H1 (cell line): ENCODE measurements at regions not wholly inside any gene's neighbourhood (a gene's known extent, or its start where the extent isn't known, plus 50 kb on each side); places are given as distances from the start of the nearest gene placed in this dataset.

Experiments
- CTCF ChIA-PET: fragments of 300-600 bp; sonication (Branson Sonifier 250); formaldehyde crosslinking; loops from one replicate; lab custom pipeline; 2021; ENCODE audit not compliant: partially characterized antibody; lab: Charles Lee
- POLR2A ChIA-PET: fragments of 300-600 bp; sonication (Branson Sonifier 250); formaldehyde crosslinking; loops from one replicate; lab custom pipeline; 2021; ENCODE audit warnings: inconsistent platforms; ENCODE audit not compliant: partially characterized antibody; lab: Charles Lee
- DNase-seq, 2 experiments: peaks; one replicate each; pipeline versions ENCODE4 v3.0.0 to v3.0.0-alpha.2; 2010 to 2022; ENCODE audit warnings: low spot score in 2 of 2, low read depth in 1 of 2, mixed read lengths in 1 of 2
- FAIRE-seq: peaks from 2 replicates; lab custom pipeline; 2011; peaks lifted over from hg19 to GRCh38; lab: Jason Lieb, UNC
- H2AFZ ChIP-seq: 2 replicates; pipeline ENCODE4 v1.8.1; 2012; ENCODE audit warnings: low read length, inconsistent platforms
- H2AK5ac ChIP-seq: 2 replicates; pipeline ENCODE4 v1.6.1; 2013; ENCODE audit warnings: low read depth, low read length
- H2BK120ac ChIP-seq: replicated peaks from 2 replicates; pipeline ENCODE3; 2013; ENCODE audit warnings: low read depth, low read length, inconsistent platforms
- H2BK12ac ChIP-seq: 2 replicates; pipeline ENCODE4 v1.6.1; 2013; ENCODE audit warnings: low read depth, low read length
- H2BK15ac ChIP-seq: 2 replicates; pipeline ENCODE4 v1.6.1; 2013; ENCODE audit warnings: low read length
- H2BK20ac ChIP-seq: 2 replicates; pipeline ENCODE4 v1.6.1; 2013; ENCODE audit warnings: low read length
- H2BK5ac ChIP-seq: 2 replicates; pipeline ENCODE4 v1.6.1; 2013; ENCODE audit warnings: low read depth, low read length
- H3K14ac ChIP-seq: 2 replicates; pipeline ENCODE4 v1.6.1; 2013; ENCODE audit warnings: inconsistent platforms; ENCODE audit not compliant: insufficient read length
- H3K18ac ChIP-seq: 2 replicates; pipeline ENCODE4 v1.6.1; 2013; ENCODE audit warnings: low read length; ENCODE audit errors: extremely low read depth
- H3K23ac ChIP-seq: 2 replicates; pipeline ENCODE4 v1.6.1; 2013; ENCODE audit warnings: inconsistent platforms; ENCODE audit not compliant: insufficient read length
- H3K23me2 ChIP-seq: 2 replicates; pipeline ENCODE4 v1.6.1; 2013; ENCODE audit warnings: low read depth, low read length
- H3K27ac ChIP-seq: 2 replicates; pipeline ENCODE4 v1.6.1; 2011; ENCODE audit warnings: low read depth, low read length, inconsistent platforms
- H3K27me3 ChIP-seq, 4 experiments: replicated peaks in 1 of 4; 1 replicate in 1 of 4; 2 replicates in 3 of 4; pipeline versions ENCODE4 v1.6.1 to v1.8.1; 2011 to 2013; ENCODE audit warnings: low read length in 3 of 4, mild to moderate bottlenecking in 3 of 4, inconsistent platforms in 2 of 4, mixed read lengths in 2 of 4, moderate library complexity in 1 of 4; ENCODE audit not compliant: control insufficient read depth in 3 of 4, insufficient read depth in 3 of 4; ENCODE audit errors: extremely low read depth in 1 of 4
- H3K36me3 ChIP-seq, 4 experiments: 2 replicates each; pipeline versions ENCODE4 v1.6.1 to v1.8.1; 2011 to 2013; ENCODE audit warnings: mild to moderate bottlenecking in 4 of 4, low read length in 3 of 4, moderate library complexity in 2 of 4, control low read depth in 1 of 4, inconsistent platforms in 1 of 4; ENCODE audit not compliant: insufficient read depth in 4 of 4, control insufficient read depth in 2 of 4
- H3K4ac ChIP-seq: replicated peaks from 2 replicates; pipeline ENCODE3; 2013; ENCODE audit warnings: low read length, low read depth, mixed read lengths, inconsistent platforms; ENCODE audit not compliant: insufficient read length
- H3K4me1 ChIP-seq, 4 experiments: replicated peaks in 1 of 4; 1 replicate in 1 of 4; 2 replicates in 3 of 4; pipeline versions ENCODE4 v1.6.1 to v1.8.1; 2011 to 2013; ENCODE audit warnings: low read length in 3 of 4, inconsistent platforms in 2 of 4, mixed read lengths in 1 of 4; ENCODE audit not compliant: insufficient read depth in 4 of 4, control insufficient read depth in 3 of 4
- H3K4me2 ChIP-seq, 2 experiments: 2 replicates each; pipeline versions ENCODE4 v1.6.1 to v1.8.1; 2011 to 2013; ENCODE audit warnings: low read depth in 2 of 2, low read length in 2 of 2, control low read depth in 1 of 2, inconsistent platforms in 1 of 2, mild to moderate bottlenecking in 1 of 2; ENCODE audit not compliant: insufficient read depth in 1 of 2
- H3K4me3 ChIP-seq, 4 experiments: fragments of 200-600, 300-600 bp in 1 of 4; sonication (generic), shearing (Covaris generic), sonication (Bioruptor Twin) in 1 of 4; 2 replicates each; pipeline versions ENCODE4 v1.5.1 to v1.8.1; 2011 to 2016; ENCODE audit warnings: low read length in 4 of 4, low read depth in 3 of 4, control low read depth in 2 of 4, inconsistent platforms in 2 of 4, mild to moderate bottlenecking in 2 of 4, mixed read lengths in 1 of 4, moderate library complexity in 1 of 4; ENCODE audit not compliant: insufficient read depth in 2 of 4; ENCODE audit errors: extremely low read depth in 1 of 4
- H3K56ac ChIP-seq: replicated peaks from 2 replicates; pipeline ENCODE3; 2013; ENCODE audit warnings: low read depth, mild to moderate bottlenecking, mixed read lengths, low read length, inconsistent platforms; ENCODE audit not compliant: insufficient read length
- H3K79me1 ChIP-seq: 2 replicates; pipeline ENCODE4 v1.6.1; 2013; ENCODE audit warnings: low read depth, low read length, control low read depth
- H3K79me2 ChIP-seq, 2 experiments: 2 replicates each; pipeline versions ENCODE4 v1.6.1 to v1.8.1; 2012 to 2013; ENCODE audit warnings: low read length in 2 of 2, mild to moderate bottlenecking in 2 of 2, inconsistent platforms in 1 of 2; ENCODE audit not compliant: insufficient read depth in 2 of 2, control insufficient read depth in 1 of 2
- H3K9ac ChIP-seq, 4 experiments: replicated peaks in 1 of 4; 1 replicate in 1 of 4; 2 replicates in 3 of 4; pipeline versions ENCODE4 v1.6.1 to v1.8.1; 2011 to 2013; ENCODE audit warnings: low read depth in 3 of 4, low read length in 3 of 4, control low read depth in 2 of 4, mild to moderate bottlenecking in 2 of 4, moderate library complexity in 2 of 4, inconsistent platforms in 1 of 4; ENCODE audit errors: extremely low read depth in 1 of 4
- H3K9me3 ChIP-seq, 2 experiments: 2 replicates each; pipeline versions ENCODE4 v1.6.1 to v1.8.1; 2012 to 2013; ENCODE audit warnings: mild to moderate bottlenecking in 2 of 2, moderate library complexity in 2 of 2, control low read depth in 1 of 2, inconsistent platforms in 1 of 2, low read depth in 1 of 2, low read length in 1 of 2, mixed read lengths in 1 of 2; ENCODE audit not compliant: insufficient read depth in 2 of 2
- H4K20me1 ChIP-seq, 2 experiments: replicated peaks in 1 of 2; 2 replicates each; pipeline versions ENCODE3 to v1.8.1; 2011 to 2013; ENCODE audit warnings: inconsistent platforms in 2 of 2, low read length in 2 of 2, mild to moderate bottlenecking in 1 of 2; ENCODE audit not compliant: insufficient read depth in 2 of 2, control insufficient read depth in 1 of 2
- H4K5ac ChIP-seq: 2 replicates; pipeline ENCODE4 v1.6.1; 2013; ENCODE audit warnings: low read length, low read depth, mixed read lengths, inconsistent platforms; ENCODE audit not compliant: insufficient read length
- H4K8ac ChIP-seq: 2 replicates; pipeline ENCODE4 v1.8.0; 2013; ENCODE audit warnings: mild to moderate bottlenecking, moderate library complexity, low read length, inconsistent platforms; ENCODE audit not compliant: insufficient read depth; ENCODE audit errors: extremely low read depth
- H4K91ac ChIP-seq: replicated peaks from 2 replicates; pipeline ENCODE3; 2013; ENCODE audit warnings: low read length, mixed read lengths, inconsistent platforms; ENCODE audit not compliant: insufficient read length
- CBX5 ChIP-seq: fragments of 300-800, 300-1000 bp; sonication (generic); IDR thresholded peaks from 2 replicates; pipeline ENCODE4 v1.7.1; 2016; ENCODE audit warnings: antibody characterized with exemption, low read length, low read depth
- CBX8 ChIP-seq: fragments of 300-800, 300-1000 bp; sonication (generic); IDR thresholded peaks from 2 replicates; pipeline ENCODE4 v1.7.1; 2016; ENCODE audit warnings: low read depth, low read length, borderline replicate concordance
- CTCF ChIP-seq, 3 experiments: IDR thresholded peaks; 1 replicate in 2 of 3; 2 replicates in 1 of 3; pipeline versions ENCODE4 v1.5.1 to v1.6.1; 2011; ENCODE audit warnings: low read length in 3 of 3, mild to moderate bottlenecking in 3 of 3, inconsistent platforms in 2 of 3, low read depth in 1 of 3, moderate library complexity in 1 of 3; ENCODE audit not compliant: insufficient read depth in 1 of 3; ENCODE audit errors: control extremely low read depth in 1 of 3
- KDM4A ChIP-seq: IDR thresholded peaks from one replicate; pipeline ENCODE4 v1.7.1; 2012; ENCODE audit warnings: low read depth, mild to moderate bottlenecking, moderate library complexity, low read length, inconsistent platforms; ENCODE audit not compliant: severe bottlenecking
- SP4 ChIP-seq: IDR thresholded peaks from 2 replicates; pipeline ENCODE4 v1.6.1; 2012; ENCODE audit warnings: low read length, inconsistent platforms

DNA sequence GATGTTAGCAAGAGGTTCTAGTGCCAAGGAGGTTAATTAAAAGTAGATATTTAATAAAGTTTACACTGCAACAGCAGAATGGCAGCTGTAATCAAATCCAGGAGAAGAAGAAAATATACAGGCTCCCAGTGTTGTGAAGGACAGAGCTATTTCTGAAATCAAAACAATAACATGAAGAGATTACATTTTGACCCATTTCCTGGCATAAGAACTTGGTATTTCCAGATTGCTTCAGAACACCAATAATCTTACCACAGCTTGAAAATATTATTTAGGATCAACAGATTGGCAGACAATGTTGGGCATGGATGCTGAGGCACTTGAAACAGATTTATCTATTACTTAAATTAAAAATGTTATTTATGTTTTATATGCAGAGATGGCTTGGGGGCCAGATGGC is 692.5 kb downstream of the KCNA4 start:
- Histone ChIP-seq H3K36me3 (no peaks in the 10 kb centered on the region), H4K91ac (no peak overlapping the region), H2BK15ac (no peak overlapping the region), H4K8ac (no peak overlapping the region), H2AK5ac (no peak overlapping the region), H3K4me1 (no peaks in the 10 kb centered on the region), H3K14ac (no peak overlapping the region), H2AFZ (no peak overlapping the region), H3K4ac (no peak overlapping the region), H3K9me3 (no peaks in the 10 kb centered on the region), H2BK120ac (no peak overlapping the region), H3K27me3 (no peaks in the 10 kb centered on the region), H3K4me2 (no peak overlapping the region), H3K23ac (no peak overlapping the region), H3K9ac (no peak overlapping the region), H2BK12ac (no peak overlapping the region), H3K56ac (no peak overlapping the region), H4K5ac (no peak overlapping the region), H3K79me2 (no peaks in the 10 kb centered on the region), H3K79me1 (no peaks in the 10 kb centered on the region), H4K20me1 (no peaks in the 10 kb centered on the region), H2BK5ac (no peak overlapping the region), H3K23me2 (no peaks in the 10 kb centered on the region), H3K4me3 (no peak overlapping the region), H3K18ac (no peak overlapping the region), H3K27ac (no peak overlapping the region), H2BK20ac (no peak overlapping the region)
- ChIA-PET CTCF (interaction anchor here (0.6 to 1.7 kb wide), 4 partner anchors 13 to 165 kb away, joined by 3 to 4 read pairs (median 4); no protein-coding TSS in a partner anchor), POLR2A (no interaction called here)
- TF ChIP-seq CBX8, result no peak
- no peak for TF ChIP-seq CTCF (IDR thresholded peaks at IDR 0.05; ENCODE audit: control extremely low read depth in 1 of 3, insufficient read depth in 1 of 3, low read depth in 1 of 3, low read length in 3 of 3)
- no peak for TF ChIP-seq SP4
- TF ChIP-seq CBX5, result no peak
- TF ChIP-seq KDM4A, result no peak
- FAIRE-seq, result no peak
- DNase-seq, result no peak
